ENCODE measurements at regions not wholly inside any gene's neighbourhood (a gene's known extent, or its start where the extent isn't known, plus 50 kb on each side); places are given as distances from the start of the nearest gene placed in this dataset.

DNA sequence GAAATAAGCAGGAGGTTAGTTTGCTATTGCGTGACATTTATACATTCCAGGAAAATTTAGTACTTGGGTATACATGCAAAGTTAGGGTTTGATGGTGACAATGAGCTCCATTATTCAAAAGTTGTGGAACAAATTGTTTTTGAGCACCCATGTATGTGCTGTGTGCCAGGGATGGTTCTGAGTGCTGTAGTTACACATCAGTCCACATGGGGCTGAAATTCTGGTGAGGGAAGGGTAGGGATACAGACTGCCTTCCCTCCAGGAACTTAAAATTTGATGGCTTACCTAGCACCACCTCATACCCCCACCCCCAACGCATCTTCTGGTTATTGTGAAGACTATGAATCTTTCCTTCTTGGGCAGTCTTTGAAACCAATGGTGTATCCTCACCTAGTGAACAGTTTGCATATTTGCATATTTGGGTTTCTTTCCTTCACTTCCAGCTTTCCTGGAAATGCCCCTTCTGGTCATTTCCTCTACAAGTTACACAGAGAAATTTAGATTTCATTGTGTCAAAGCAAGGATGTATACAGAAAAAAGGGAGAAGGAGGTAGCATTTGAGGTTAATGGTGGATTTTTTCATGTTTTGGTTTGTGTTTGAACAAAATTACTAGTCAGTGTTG lies 222.0 kb upstream of the IL12A start:
- intact Hi-C loops (cut with micrococcal nuclease), result no loop called here
- H3K9me3 Mint-ChIP-seq, result no peaks in the 10 kb centered on the region
- peaks cover 10% of the 10 kb centered on the region for H3K4me1 Mint-ChIP-seq (ENCODE audit: low read depth)
- H3K27ac Mint-ChIP-seq, result no peak overlapping the region
- ChIA-PET POLR2A (no interaction called here), CTCF (no interaction called here)
- no peaks in the 10 kb centered on the region for H3K36me3 Mint-ChIP-seq
- no peak overlapping the region for H3K4me3 Mint-ChIP-seq
- DNase-seq, result no peak
- peaks cover 47% of the 10 kb centered on the region for H3K27me3 Mint-ChIP-seq

- DNase-seq, result no peak
- Mint-ChIP-seq H3K27me3 (peaks cover 30% of the 10 kb centered on the region), H3K36me3 (no peaks in the 10 kb centered on the region), H3K4me1 (ENCODE audit: low read depth) (no peaks in the 10 kb centered on the region), H3K27ac (no peak overlapping the region), H3K9me3 (no peaks in the 10 kb centered on the region), H3K4me3 (no peak overlapping the region)
- intact Hi-C loops (cut with micrococcal nuclease), result no loop called here
- ChIA-PET POLR2A (no interaction called here), CTCF (no interaction called here)
These were observed 217.6 kb upstream of the IL12A start for GRCh38 chr3:159770998-159771397.

GRCh38 chr3:159771865-159772611 lies 216.6 kb upstream of the IL12A start:
- Mint-ChIP-seq H3K4me1 (ENCODE audit: low read depth) (no peaks in the 10 kb centered on the region), H3K27ac (no peak overlapping the region), H3K36me3 (no peaks in the 10 kb centered on the region), H3K27me3 (peaks cover 21% of the 10 kb centered on the region), H3K4me3 (no peak overlapping the region), H3K9me3 (no peaks in the 10 kb centered on the region)
- intact Hi-C loops (cut with micrococcal nuclease), result no loop called here
- ChIA-PET POLR2A (no interaction called here), CTCF (interaction anchor here (0.7 kb wide), 1 partner anchor 1209 kb away, joined by 3 read pairs; no protein-coding TSS in a partner anchor)
- no peak for DNase-seq

GRCh38 chr3:159773706-159774105 lies 214.9 kb upstream of the IL12A start:
- no peak overlapping the region for H3K4me3 Mint-ChIP-seq
- no peaks in the 10 kb centered on the region for H3K9me3 Mint-ChIP-seq
- POLR2A ChIA-PET, result no interaction called here
- no peak overlapping the region for H3K27ac Mint-ChIP-seq
- H3K27me3 Mint-ChIP-seq, result peaks cover 12% of the 10 kb centered on the region
- no peaks in the 10 kb centered on the region for H3K4me1 Mint-ChIP-seq (ENCODE audit: low read depth)
- H3K36me3 Mint-ChIP-seq, result no peaks in the 10 kb centered on the region
- no peak for DNase-seq
- CTCF ChIA-PET, result no interaction called here
- intact Hi-C loops (cut with micrococcal nuclease), result no loop called here

DNA sequence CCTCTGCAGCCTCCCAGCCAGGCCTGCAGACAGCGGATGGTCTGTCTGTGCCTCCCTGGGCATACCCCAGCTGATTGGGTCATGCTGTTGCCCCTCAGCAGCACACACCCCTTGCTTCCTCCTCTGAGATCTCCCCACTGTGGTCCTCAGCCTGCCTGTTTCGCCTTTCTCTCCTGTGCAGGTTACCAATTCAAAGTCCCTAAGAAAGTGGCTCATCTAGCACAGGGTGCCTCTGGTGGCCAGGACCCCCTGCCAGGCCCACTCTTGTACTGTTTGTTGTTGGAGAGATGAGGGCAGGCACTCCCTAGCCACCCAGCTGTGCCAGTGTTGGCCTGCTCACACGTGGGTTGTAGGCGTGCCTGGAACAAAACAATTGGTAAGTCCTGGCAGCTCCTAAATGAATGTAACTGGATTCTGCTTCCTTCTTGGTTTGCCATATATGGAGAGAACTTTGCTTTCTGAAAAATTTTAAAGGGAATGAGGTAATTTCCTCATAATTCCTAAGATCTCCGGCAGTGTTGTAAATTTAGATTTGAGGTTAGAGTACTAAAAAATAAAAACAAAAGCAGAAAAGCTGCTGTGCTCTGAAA lies 213.2 kb upstream of the IL12A start:
- H3K36me3 Mint-ChIP-seq, result no peaks in the 10 kb centered on the region
- CTCF ChIA-PET, result no interaction called here
- H3K4me3 Mint-ChIP-seq, result no peak overlapping the region
- DNase-seq, result no peak
- H3K4me1 Mint-ChIP-seq (ENCODE audit: low read depth), result no peaks in the 10 kb centered on the region
- POLR2A ChIA-PET, result no interaction called here
- H3K27me3 Mint-ChIP-seq, result peaks cover 14% of the 10 kb centered on the region
- no peaks in the 10 kb centered on the region for H3K9me3 Mint-ChIP-seq
- no peak overlapping the region for H3K27ac Mint-ChIP-seq
- intact Hi-C loops (cut with micrococcal nuclease), result no loop called here

DNA sequence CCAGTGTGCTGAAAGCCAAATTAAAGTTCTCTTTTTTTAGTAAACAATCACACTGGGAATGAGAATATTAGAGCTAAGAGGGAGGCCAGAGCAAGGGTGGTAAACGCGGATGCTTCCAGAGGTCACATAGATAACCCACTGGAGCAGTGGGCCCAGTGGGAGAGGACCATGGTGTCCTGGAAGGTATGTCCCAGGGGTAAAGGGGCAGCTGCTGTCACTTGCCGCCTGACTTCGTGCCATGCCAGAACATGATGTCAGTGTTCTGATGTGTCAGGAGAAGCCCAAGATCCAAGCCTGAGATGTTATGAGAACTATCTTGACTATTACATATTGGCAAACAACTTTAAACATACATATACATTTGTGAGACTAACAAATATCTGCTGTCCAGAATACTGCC lies 211.9 kb upstream of the IL12A start:
- ChIA-PET POLR2A (no interaction called here), CTCF (no interaction called here)
- Mint-ChIP-seq H3K9me3 (no peaks in the 10 kb centered on the region), H3K27me3 (peaks cover 15% of the 10 kb centered on the region), H3K4me3 (no peak overlapping the region), H3K27ac (no peak overlapping the region), H3K4me1 (ENCODE audit: low read depth) (no peaks in the 10 kb centered on the region), H3K36me3 (no peaks in the 10 kb centered on the region)
- intact Hi-C loops (cut with micrococcal nuclease), result no loop called here
- no peak for DNase-seq

- Mint-ChIP-seq H3K27me3 (peaks cover 11% of the 10 kb centered on the region), H3K9me3 (no peaks in the 10 kb centered on the region), H3K4me3 (no peak overlapping the region), H3K4me1 (ENCODE audit: low read depth) (no peaks in the 10 kb centered on the region), H3K27ac (no peak overlapping the region), H3K36me3 (no peaks in the 10 kb centered on the region)
- intact Hi-C loops (cut with micrococcal nuclease), result no loop called here
- ChIA-PET CTCF (no interaction called here), POLR2A (no interaction called here)
- no peak for DNase-seq
These were observed 208.8 kb upstream of the IL12A start for GRCh38 chr3:159779883-159780282.

DNA sequence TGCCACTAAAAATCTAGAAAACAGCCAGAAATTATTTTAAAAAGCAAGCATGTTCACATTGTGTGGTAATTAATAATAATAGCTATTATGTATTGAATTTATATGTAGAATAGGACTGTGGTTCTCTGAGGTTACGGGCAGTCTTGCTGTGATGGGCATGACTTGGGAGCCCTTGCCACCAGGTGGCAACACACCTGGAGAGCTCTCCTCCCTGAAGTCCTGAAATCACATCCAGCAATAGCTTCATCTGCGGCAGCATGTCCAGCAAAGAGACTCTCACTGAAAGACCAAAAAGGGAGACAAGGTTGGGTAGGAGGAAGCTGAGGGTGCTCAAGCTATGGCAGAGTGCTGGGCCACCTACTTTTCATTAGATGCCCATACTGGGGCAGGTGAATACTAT lies 206.8 kb upstream of the IL12A start:
- intact Hi-C loops (cut with micrococcal nuclease), result no loop called here
- Mint-ChIP-seq H3K36me3 (no peaks in the 10 kb centered on the region), H3K27me3 (peaks cover 8% of the 10 kb centered on the region), H3K27ac (no peak overlapping the region), H3K4me1 (ENCODE audit: low read depth) (no peaks in the 10 kb centered on the region), H3K9me3 (no peaks in the 10 kb centered on the region), H3K4me3 (no peak overlapping the region)
- DNase-seq, result no peak
- ChIA-PET POLR2A (no interaction called here), CTCF (interaction anchor here (1.2 kb wide), 1 partner anchor 23 kb away, joined by 4 read pairs; no protein-coding TSS in a partner anchor)

- Mint-ChIP-seq H3K4me1 (ENCODE audit: low read depth) (no peaks in the 10 kb centered on the region), H3K27me3 (peaks cover 8% of the 10 kb centered on the region), H3K4me3 (no peak overlapping the region), H3K9me3 (no peaks in the 10 kb centered on the region), H3K27ac (no peak overlapping the region), H3K36me3 (no peaks in the 10 kb centered on the region)
- CTCF ChIA-PET, result interaction anchor here (1.2 kb wide), 1 partner anchor 22 kb away, joined by 4 read pairs; no protein-coding TSS in a partner anchor
- POLR2A ChIA-PET, result no interaction called here
- intact Hi-C loops (cut with micrococcal nuclease), result no loop called here
- no peak for DNase-seq
These were observed 205.8 kb upstream of the IL12A start for GRCh38 chr3:159782724-159783421.

DNA sequence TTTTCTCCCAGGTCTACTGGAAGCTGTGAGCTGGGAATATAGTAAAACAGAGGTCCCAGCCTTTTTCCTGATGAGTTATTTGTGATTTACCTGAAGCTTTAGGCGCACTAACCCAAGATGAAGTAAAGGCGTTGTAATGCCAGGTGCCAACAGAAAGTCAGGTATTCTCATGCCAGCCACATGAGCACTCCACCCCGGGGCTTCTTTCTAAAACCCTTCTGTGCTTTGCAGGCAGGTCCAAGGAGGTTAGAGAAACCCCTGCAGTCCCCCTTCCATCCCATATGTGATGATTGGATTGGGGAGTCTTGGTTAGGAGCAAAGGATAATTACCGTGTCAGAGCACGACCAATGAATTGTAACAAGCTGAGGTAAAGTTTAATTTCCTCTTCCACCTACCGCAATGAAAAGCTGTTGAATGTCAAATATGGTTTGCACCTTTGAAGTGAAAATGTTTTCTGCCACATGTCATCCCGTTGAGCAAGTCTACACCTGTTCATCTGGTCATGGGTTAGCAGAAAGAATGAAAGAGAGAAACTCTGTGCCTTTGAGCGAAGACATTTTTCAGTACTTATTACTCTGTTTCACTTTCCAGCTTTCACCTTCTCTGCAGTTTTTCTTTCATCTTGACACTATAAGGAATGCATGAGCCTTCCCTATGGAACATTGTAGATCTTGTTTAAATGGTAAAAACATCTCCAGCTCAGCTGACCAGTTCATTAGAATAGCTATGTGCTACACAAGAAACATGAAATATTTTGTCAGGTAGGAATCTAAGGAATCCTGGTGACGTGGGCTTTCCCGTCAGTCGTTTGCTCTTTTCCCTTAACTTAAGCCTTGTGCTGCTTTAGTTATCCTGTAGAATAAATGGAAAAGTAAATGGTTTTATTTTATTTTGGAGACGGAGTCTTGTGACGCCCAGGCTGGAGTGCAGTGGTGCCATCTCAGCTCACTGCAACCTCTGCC lies 204.6 kb upstream of the IL12A start:
- CTCF ChIA-PET, result no interaction called here
- no peaks in the 10 kb centered on the region for H3K36me3 Mint-ChIP-seq
- DNase-seq, result no peak
- no peaks in the 10 kb centered on the region for H3K4me1 Mint-ChIP-seq (ENCODE audit: low read depth)
- intact Hi-C loops (cut with micrococcal nuclease), result no loop called here
- POLR2A ChIA-PET, result no interaction called here
- H3K9me3 Mint-ChIP-seq, result no peaks in the 10 kb centered on the region
- peaks cover 10% of the 10 kb centered on the region for H3K27me3 Mint-ChIP-seq
- no peak overlapping the region for H3K4me3 Mint-ChIP-seq
- H3K27ac Mint-ChIP-seq, result no peak overlapping the region

- Mint-ChIP-seq H3K4me3 (no peak overlapping the region), H3K36me3 (no peaks in the 10 kb centered on the region), H3K4me1 (ENCODE audit: low read depth) (no peaks in the 10 kb centered on the region), H3K27me3 (peaks cover 14% of the 10 kb centered on the region), H3K27ac (no peak overlapping the region), H3K9me3 (no peaks in the 10 kb centered on the region)
- ChIA-PET CTCF (interaction anchor here (0.8 to 0.9 kb wide), 2 partner anchors 19 to 524 kb away, joined by 3 read pairs; no protein-coding TSS in a partner anchor), POLR2A (no interaction called here)
- DNase-seq, result no peak
- intact Hi-C loops (cut with micrococcal nuclease), result no loop called here
These were observed 203.3 kb upstream of the IL12A start for GRCh38 chr3:159785273-159785708.

Data from activated CD4-positive, alpha-beta memory T cell treated with anti-CD3 and anti-CD28 coated beads for 36 hours (primary cell).